NCI-H446 (cell line): ENCODE measurements at regions not wholly inside any gene's neighbourhood (a gene's known extent, or its start where the extent isn't known, plus 50 kb on each side); places are given as distances from the start of the nearest gene placed in this dataset.
"Not testable (repeated sequence)": the region's sequence is repeated elsewhere in the genome, so short reads cannot be mapped to it uniquely, and the experiment has no call there.

Experiments used
- DNase-seq, 2 experiments: peaks; one replicate each; lab custom pipeline; 2025; lab: John Stamatoyannopoulos, UW

DNA sequence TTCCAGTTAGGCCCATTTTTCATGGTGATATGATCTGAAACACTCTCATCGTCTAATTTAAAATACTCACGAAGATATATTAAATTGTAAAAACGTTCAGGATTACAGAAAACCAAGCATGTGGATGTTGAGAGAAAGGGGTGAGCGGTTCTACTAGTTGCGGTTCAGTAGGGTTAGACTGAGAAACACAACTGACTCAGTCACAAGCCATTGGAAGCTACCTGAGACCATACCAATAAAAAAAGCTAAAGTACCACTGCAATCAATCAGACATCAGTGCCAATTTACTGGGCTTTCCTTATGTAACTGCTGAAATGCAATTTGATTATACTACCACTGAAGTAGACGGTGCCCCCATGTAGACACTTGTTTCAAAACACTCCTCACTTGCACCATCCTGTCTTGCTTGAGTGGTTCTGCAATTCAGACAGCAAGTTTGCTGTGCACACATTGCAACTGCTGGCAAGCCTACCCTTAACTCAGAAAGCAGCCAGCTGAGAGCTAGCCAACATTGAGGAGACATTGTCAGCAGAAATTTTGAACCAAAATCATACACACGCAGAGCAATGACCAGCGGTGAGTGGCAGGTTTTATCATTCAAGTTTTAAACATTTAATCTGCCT, 368.7 kb upstream of the ARHGEF26 start:
- DNase-seq = no peak

DNA sequence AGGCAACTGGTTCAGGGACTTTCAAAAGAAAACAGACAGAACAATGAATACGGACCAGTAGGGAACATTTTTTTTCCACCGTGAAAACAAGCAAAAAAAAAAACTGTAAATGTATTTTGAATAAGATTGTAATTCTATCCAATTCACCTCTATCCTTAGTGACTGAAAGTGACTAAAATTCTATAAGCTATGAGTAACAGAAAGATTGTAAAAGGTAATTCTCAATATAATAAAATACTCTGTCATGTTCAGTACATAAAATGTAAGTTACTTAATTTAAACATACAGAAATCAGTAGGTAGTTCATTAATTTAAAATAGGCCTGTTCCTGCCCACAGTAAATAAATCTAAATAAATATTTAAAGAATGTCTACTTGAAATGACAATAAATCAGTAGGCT, 368.2 kb upstream of the ARHGEF26 start:
- no peak for DNase-seq

DNA sequence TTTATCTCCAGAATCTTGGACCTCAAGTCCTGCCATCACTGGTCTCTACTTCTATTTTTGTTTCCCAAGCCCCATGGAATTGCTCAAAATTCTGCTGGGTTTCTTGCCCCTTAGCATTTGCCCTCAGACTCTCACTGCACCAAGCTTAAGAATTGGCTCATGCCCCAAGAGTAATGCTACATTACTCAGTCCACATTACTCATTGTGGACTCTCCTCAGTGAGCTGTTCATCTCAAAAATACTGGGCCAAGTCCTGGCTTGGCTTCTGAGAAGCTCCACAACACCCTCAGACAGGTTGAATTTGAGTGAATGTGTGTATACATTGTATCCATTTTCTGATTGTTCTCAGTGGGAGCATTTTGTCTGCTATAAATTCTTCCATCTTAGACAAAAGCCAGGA, 364.4 kb upstream of the ARHGEF26 start:
- DNase-seq = no peak

DNA sequence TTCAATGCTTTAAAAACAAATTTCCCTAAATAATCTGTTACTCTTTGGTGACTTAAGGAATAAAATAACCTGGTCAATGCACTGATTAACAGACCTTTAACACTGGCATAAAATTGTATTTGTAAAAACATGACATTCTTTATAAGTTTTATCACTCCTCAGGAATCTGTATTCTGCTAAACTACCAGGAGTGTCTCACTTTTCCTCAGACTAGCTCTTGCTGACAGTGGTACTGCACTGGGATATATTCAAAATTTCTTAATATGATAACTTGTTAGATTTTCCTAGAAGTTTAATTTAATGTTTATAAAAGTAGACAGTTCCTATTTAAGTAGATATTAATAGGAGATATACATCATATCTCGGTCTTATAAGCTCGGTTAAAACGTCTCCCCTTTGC, 363.4 kb upstream of the ARHGEF26 start:
- DNase-seq = no peak

DNA sequence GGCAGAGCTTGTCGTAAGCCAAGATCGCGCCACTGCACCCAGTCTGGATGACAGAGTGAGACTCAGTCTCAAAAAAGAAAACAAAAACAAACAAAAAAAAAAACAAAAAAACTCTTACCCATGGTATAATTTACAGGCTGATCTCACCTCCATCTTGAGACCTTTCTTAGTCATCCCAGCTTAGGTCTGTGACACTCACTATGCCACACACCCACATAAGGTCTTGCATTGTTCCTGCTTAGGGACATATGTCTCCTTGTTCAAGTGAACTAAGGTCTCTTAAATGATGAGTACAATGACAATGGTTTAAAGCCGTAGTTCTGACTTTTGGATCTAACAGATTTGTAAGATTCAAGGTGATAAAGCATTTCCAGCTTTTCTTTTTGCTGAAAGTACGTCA, 360.2 kb upstream of the ARHGEF26 start:
- no peak for DNase-seq

DNA sequence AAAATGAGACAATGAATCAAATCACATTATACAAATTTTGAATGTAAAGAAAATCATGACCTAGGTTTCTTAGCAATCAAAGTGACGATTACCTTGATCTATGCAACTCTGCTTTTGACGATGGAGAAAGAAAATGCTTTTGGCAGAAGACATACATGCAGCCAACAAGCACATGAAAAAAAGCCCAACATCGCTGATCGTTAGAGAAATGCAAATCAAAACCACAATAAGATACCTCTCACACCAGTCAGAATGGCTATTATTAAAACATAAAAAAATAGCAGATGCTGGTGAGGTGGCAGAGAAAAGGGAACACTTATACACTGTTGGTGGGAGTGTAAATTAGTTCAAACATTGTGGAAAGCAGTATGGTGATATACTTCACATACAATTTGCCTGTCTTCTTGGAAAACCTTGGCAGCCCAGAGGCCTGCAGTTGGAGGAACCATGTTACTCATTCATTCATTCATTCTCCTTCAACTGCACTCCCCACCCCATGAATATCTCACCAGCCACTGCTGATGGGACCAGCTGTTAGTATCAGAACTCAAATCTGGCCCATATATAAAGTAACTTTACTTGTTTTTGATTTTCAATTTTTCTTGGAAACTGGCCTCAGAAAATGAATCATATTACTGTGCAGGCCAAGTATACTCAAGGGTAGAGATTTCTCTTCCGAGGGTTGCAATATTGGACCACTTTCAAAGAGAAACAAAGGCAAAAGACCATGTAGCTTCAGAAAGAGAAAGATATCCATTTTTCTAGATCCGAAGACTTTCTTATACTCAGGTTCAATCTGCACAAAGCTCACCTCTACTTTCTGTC, 358.6 kb upstream of the ARHGEF26 start:
- no peak for DNase-seq

DNA sequence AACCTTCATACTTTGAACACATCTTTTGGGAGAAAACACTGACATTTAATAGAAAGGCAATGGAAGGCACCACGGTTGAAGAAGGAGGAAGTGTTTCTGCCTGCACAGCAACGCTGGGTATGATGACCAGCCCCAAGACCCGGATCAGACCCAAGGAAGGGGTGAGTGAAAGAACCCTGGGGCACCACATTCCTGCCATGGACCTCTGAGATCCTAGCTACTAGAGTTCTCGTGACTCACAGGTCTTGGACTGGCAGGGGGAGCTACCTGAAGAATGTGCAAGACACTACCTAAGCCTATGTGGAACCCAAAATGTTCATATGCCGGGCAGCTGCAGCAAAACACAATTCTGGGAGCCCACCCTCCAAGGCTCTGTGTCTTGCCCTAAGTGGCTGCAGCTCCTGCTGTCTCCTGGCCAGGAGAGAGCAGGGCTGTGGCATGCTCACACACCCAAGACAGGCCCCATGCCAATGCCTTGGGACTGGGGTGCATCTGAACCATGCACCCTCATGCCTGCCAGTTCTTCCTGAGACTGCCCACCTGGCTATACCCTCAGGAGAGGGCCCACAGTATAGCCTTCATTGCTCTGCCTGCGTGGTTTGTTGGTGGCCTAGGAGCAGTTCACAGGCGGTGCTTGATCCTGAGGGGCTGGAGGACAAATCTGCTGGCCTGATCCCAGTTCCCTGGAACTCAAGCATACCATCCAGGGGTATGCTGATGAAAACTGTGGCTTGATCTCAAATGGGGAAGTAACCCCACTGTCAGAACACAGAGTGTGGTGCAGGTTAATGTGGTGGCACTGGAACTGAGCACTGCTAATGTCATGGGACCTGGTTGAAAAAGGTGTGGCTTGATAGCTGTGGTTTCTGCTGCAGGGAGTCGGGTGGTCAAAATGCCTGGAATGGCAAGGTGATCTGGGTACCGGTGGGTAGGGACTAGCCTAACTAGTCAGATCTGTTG, 353.3 kb upstream of the ARHGEF26 start:
- DNase-seq = no peak

DNA sequence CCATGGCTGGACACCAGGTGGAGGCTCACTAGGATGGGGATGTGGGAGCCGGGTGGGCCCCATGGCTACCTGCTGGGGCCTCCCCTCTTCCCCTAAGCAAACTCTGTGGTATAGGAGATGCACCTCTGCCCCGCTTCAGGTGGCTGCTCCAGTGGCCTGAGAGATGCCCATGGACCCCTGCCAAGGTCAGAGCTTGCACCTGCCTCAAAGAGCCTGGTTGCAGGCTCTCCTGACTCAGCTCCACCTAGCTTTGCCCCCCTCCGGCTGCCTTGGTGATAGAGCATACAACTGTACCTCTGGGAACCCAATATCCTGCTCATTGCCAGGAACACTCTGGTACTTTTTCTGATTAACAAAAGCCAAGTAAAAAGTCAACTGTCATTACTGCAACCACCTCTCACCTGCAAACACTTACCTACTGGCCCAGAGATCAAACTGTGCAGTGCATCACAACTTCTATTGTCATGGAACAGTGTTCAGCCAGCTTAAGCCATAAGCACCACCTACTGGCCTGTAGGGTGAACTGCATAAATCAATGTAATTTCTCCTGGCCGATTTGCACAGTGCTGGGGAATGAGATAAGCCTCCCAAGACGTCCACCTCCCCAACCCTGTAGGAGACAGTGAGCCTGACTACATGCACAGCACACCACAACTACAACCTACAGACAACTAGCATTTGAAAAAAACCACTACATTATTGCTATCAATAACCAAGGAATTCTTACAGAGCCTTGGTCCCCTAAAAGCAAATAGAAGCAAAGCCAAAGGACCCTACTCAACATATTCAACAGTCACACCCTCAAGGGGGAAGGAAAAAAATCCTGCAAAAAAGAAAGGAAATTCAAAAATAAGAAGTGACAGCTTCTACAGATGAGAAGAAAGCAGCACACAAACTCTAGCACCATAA, 352.4 kb upstream of the ARHGEF26 start:
- DNase-seq = peak in 1 of 2 experiments; percentile 57

DNA sequence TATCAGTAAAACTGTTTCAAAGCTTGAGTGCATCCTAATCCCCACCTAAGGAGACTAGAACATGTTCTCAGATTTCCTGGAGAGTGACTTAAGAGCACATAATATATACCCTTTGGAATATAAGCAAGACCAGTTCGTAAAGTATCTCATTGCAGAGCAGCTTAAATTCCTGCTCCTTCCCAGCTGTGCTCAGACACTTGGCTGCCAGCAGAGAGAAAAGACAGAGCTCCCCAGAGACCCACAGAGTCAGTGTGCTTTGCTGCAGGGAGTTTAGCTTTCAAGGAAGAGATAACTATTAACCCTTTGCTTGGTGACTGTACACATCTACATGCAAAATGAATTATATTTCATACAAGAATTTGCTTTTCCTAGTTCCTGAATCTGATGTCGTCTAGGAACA, 338.1 kb upstream of the ARHGEF26 start:
- no peak for DNase-seq

DNA sequence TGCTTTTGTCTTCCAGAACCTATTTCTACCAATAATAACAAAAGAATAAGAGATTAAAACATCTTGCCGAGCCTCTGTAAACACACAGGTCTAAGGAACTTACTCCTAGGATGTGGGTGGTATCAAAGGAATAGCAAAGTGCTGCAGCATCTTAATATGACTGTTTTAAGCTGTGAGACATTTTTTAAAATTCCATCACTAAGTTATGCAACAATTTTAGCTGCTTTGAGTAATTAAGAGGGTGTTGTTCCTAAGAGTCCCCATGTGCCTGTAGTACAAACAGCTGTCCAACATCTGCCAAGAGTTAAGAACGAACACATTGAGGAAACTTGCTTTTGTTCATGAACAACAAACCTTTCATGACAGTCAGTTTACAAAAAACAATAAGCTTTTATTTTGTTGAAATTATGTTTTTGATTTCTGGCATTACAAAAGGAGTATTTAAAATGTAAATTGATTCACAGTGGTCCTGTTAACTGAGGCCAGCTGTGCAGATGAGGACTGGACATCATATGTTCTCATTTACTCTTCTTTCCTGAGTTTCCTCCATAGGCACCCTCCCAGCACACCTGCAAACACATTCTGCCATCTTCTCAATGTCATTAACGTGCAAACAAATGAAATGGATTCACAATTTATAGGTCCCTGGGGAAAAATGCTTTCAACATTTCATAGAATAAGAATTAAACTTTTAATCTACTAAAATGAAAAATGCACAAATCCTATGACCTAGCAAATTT, 337.3 kb upstream of the ARHGEF26 start:
- DNase-seq = no peak

DNA sequence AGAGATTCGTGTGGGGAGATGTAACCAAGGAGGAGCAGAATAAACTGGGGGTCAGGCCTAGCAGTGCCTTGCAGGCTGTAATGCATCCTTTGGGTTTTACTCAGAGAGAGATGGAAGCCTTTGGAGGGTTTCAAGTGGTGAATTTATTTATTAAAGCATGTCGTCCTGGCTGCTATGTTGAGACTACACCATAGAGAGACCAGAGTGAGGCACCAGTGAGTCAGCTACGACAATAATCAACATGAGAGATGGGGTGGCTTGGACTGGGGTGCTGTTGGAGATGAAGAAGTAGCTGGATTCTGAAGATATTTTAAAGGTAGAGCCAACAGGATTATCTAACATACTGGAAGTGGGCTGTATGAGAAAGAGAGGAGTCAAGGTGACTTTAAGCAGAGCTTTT, 335.3 kb upstream of the ARHGEF26 start:
- no peak for DNase-seq

DNA sequence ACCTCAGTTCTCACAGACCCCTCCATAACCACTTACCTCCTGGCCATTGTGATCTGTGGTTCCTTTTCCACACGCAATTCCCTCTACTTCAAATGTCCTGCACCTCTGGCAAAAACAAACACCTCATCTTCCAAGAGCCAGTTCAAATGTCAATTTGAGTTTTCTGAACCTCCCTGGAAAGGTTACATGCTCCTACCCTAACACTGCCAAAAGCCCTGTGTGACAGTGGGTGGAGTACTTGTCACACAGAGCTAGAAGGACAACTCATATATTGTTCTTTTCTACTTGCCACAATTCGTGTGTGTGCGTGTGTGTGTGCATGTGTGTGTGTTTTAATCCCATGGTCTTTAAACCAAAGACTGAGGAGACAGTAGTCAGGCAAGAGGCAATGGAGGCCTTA, 331.8 kb upstream of the ARHGEF26 start:
- DNase-seq = no peak

DNA sequence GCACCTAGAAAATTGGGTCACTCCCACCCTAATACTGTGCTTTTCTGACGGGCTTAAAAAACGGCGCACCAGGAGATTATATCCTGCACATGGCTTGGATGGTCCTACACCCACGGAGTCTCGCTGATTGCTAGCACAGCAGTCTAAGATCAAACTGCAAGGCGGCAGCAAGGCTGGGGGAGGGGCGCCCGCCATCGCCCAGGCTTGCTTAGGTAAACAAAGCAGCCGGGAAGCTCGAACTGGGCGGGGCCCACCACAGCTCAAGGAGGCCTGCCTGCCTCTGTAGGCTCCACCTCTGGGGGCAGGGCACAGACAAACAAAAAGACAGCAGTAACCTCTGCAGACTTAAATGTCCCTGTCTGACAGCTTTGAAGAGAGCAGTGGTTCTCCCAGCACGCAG, 324.1 kb upstream of the ARHGEF26 start:
- not testable (repeated sequence) for DNase-seq

DNA sequence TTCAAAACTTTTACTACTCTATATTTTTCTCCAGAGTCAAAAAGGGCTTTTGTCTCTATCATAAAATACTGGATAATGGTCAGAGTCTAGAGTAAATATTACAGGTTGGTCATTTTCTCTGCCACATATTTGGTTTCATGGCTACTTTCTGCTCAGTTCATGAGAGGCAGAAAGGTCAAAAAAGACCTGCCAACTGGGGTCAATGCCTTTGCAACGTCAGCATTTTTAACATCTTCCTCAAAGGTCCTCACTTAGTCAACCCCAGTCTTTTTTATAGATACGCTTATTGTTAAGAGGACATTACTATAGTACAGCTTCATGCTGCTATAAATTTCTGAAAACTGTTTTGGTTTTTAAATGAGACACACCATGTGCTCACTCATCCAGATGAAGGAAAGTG, 312.1 kb upstream of the ARHGEF26 start:
- no peak for DNase-seq

DNA sequence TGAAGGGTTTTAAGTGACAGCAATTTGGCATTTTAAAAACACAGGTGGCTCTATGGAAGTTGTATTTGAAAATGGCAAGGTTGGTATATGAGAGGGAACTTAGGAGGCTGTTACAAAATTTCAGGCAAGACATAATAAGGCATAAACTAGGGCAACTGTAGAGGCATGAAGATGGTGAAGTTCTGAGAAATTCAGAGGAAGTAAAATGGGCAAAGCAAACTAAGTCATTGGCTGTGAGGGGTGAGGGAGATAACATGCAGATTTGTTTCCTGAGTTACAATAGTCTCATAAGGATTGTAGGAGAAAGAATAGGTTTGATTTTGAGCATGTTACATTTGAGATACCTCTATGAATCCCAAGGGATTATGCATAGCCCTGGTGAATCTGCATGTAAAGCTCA, 302.9 kb upstream of the ARHGEF26 start:
- DNase-seq = no peak

DNA sequence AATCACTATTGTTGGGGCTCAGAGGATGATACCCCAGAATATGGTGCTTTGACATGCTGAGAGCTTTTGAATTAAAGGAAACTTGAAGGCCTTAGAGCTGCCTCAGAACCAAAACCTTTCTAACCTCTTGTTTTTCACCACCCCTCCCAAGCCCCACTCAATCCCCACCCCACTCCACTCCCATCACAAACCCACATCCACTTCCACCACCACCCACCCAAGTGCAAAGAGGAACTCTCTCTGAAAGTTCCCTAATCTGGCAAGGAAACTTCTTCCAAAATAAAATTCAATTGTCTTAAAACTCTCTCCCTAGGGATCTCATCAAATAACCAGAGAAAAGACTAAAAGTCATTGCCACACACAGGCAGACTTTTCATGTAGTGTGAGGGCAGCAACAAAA, 301.2 kb upstream of the ARHGEF26 start:
- no peak for DNase-seq

DNA sequence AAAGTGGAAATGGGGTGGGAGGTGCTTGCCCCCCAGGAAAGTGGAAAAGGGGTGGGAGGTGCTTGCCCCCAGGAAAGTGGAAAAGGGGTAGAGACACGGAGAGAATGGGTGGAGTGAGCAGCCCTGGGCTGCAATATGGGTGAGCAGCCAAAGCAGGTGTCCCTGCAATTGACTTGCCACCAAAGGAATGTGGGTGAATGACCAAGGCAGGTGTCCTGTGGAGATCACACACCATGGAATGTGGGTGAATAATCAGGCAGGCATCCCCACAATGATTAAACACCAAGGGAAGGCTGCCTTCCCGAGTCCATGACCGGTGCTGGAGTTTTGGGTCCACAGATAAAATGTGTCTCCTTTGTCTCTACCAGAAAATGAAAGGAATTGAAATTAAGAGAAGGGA, 292.8 kb upstream of the ARHGEF26 start:
- DNase-seq = not testable (repeated sequence)

DNA sequence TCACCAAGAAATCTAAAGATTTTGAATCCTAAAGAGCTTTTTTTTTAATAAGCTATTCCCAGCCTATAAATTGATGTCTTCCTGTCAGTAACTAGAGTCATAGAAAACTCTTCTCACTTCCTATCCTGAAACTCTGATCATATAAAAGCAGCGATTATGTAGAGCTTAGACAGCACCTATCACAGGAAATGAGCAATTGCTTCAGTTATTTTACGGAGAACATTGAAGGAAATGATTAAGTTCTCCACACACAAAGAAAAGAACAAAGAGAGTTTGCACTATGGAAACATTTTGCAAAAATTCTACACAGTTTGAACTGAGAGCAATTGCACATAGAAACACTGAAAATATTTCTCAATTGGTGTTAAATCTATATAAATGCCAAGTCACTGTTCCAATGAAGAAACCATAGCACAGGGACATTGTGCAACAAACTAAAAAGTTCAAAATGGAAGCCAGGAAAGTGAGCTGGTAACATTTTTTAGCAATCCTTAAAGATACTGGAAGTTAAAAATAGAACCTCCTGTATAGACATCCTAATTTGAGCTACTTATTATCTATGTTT, 291.5 kb upstream of the ARHGEF26 start:
- no peak for DNase-seq

DNA sequence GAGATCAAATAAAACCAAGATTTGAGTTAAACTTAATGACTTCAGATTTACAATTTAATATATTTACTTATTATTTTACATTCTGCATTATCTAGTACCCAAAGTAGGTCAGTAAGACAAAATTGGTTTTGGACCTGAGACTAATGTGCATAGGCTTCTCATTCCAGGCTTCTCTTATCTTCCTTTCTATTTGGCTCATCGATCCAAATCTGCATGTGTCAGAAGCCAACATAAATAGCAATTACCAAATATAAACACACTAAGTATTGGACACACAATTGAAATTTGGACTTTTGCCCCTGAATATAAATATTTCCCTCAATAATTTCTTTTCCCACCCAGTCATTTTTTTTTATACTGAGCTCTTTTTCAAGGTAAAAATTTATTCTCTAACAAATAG, 290.6 kb upstream of the ARHGEF26 start:
- no peak for DNase-seq

DNA sequence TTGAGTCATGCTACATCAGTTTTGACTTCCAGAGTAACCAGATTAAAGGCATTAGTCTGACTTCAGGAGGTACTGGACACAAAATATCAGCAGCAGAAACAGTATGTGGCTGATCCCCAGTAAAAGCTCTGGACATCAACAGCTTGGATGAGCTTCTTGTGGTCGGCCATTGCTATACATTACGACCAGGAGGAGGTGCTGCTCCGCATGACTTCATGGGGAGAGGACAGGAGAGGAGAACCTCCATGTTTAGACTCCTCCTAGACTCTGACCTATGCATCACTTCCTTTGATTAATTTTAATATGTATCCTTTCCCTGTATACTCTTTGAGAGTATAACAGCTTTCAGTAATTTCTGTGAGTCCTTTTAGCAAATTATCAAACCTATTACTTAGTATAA, 285.6 kb upstream of the ARHGEF26 start:
- no peak for DNase-seq

DNA sequence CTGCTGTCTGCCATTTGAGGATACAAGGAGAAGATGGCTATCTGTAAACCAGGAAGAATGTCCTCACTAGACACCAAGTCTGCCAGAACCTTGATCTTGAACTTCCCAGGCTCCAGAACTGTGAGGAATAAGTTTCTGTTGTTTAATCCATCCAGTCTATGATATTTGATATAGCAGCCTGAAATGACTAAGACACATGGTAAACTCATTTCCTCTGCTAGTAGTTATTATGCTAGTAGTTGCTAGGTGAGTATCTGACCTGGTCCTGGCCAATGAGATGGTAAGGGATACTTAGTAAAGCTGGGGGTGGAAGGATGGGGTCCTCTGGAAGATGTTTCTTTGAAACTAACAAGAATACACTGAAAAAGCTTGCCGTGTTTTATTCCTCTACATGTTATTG, 280.7 kb upstream of the ARHGEF26 start:
- DNase-seq = no peak
